ENCODE measurements at regions not wholly inside any gene's neighbourhood (a gene's known extent, or its start where the extent isn't known, plus 50 kb on each side); places are given as distances from the start of the nearest gene placed in this dataset.

- DNase-seq, result no peak
- 90 to 91% methylated on average over 1 of the region's 1 CpG for WGBS, 2 donors
- Histone ChIP-seq H3K4me3 (no peak overlapping the region), H3K27me3 (no peaks in the 10 kb centered on the region), H3K27ac (no peak overlapping the region), H3K36me3 (no peaks in the 10 kb centered on the region), H3K9me3 (no peaks in the 10 kb centered on the region), H3K4me1 (no peaks in the 10 kb centered on the region)
- no peak for ATAC-seq (ENCODE audit: low FRiP score in 2 of 2)
- TF ChIP-seq CTCF (IDR thresholded peaks at IDR 0.05) (no peak), EP300 (IDR thresholded peaks at IDR 0.05) (no peak), POLR2AphosphoS5 (IDR thresholded peaks at IDR 0.05) (no peak), POLR2A (IDR thresholded peaks at IDR 0.05) (no peak)
Measured at GRCh38 chr1:69485616-69486015, 82.1 kb upstream of the LRRC7 start.

- H3K4me3 ChIP-seq, result no peak overlapping the region
- ATAC-seq (ENCODE audit: low FRiP score in 2 of 2) (no peak), DNase-seq (no peak)
- TF ChIP-seq POLR2A (IDR thresholded peaks at IDR 0.05) (no peak), CTCF (IDR thresholded peaks at IDR 0.05) (no peak)
- WGBS, 2 donors, result 81 to 82% methylated on average over 2 of the region's 2 CpGs
- H3K27me3 ChIP-seq, result no peaks in the 10 kb centered on the region
- no peak overlapping the region for H3K27ac ChIP-seq
- H3K36me3 ChIP-seq, result no peaks in the 10 kb centered on the region
- H3K4me1 ChIP-seq, result no peaks in the 10 kb centered on the region
- H3K9me3 ChIP-seq, result no peaks in the 10 kb centered on the region
Measured at GRCh38 chr1:69491416-69491815, 76.3 kb upstream of the LRRC7 start.

- H3K36me3 ChIP-seq, result no peaks in the 10 kb centered on the region
- H3K27ac ChIP-seq, result no peak overlapping the region
- H3K4me3 ChIP-seq, result no peak overlapping the region
- no peak for DNase-seq
- TF ChIP-seq POLR2A (IDR thresholded peaks at IDR 0.05) (no peak), POLR2AphosphoS5 (IDR thresholded peaks at IDR 0.05) (no peak), CTCF (IDR thresholded peaks at IDR 0.05) (no peak), EP300 (IDR thresholded peaks at IDR 0.05) (no peak)
- WGBS, 2 donors, result 76 to 81% methylated on average over 3 of the region's 3 CpGs
- no peaks in the 10 kb centered on the region for H3K4me1 ChIP-seq
- no peaks in the 10 kb centered on the region for H3K27me3 ChIP-seq
- no peaks in the 10 kb centered on the region for H3K9me3 ChIP-seq
- ATAC-seq (ENCODE audit: low FRiP score in 2 of 2), result no peak
Measured at GRCh38 chr1:69492286-69492685, 75.4 kb upstream of the LRRC7 start.

GRCh38 chr1:69494221-69494620 lies 73.5 kb upstream of the LRRC7 start:
- H3K4me3 ChIP-seq, result no peak overlapping the region
- ATAC-seq (ENCODE audit: low FRiP score in 2 of 2), result no peak
- H3K36me3 ChIP-seq, result no peaks in the 10 kb centered on the region
- no peak overlapping the region for H3K27ac ChIP-seq
- TF ChIP-seq POLR2AphosphoS5 (IDR thresholded peaks at IDR 0.05), result no peak
- peaks cover 0 to 3% (median 0%) of the 10 kb centered on the region in 4 donors for H3K9me3 ChIP-seq
- no peak for DNase-seq
- H3K27me3 ChIP-seq, result no peaks in the 10 kb centered on the region
- no peaks in the 10 kb centered on the region for H3K4me1 ChIP-seq

- DNase-seq (no peak), ATAC-seq (ENCODE audit: low FRiP score in 2 of 2) (no peak)
- no peak overlapping the region for H3K27ac ChIP-seq
- H3K4me3 ChIP-seq, result no peak overlapping the region
- no peaks in the 10 kb centered on the region for H3K4me1 ChIP-seq
- H3K27me3 ChIP-seq, result no peaks in the 10 kb centered on the region
- TF ChIP-seq POLR2AphosphoS5 (IDR thresholded peaks at IDR 0.05), result no peak
- no peak for TF ChIP-seq EP300 (IDR thresholded peaks at IDR 0.05)
- no peak for TF ChIP-seq CTCF (IDR thresholded peaks at IDR 0.05)
- no peak for TF ChIP-seq POLR2A (IDR thresholded peaks at IDR 0.05)
- peaks cover 0 to 3% (median 0%) of the 10 kb centered on the region in 4 donors for H3K9me3 ChIP-seq
- 38 to 43% methylated on average over 4 of the region's 4 CpGs for WGBS, 2 donors
- no peaks in the 10 kb centered on the region for H3K36me3 ChIP-seq
Measured at GRCh38 chr1:69497441-69498221, 70.1 kb upstream of the LRRC7 start.
